Suprapubic skin (tissue), 3 donors: ENCODE measurements at regions not wholly inside any gene's neighbourhood (a gene's known extent, or its start where the extent isn't known, plus 50 kb on each side); places are given as distances from the start of the nearest gene placed in this dataset.

ENCODE experiments used
- POLR2A ChIP-seq, 2 donors: fragments of 450-650 bp; IDR thresholded peaks; one replicate each; pipeline ENCODE4 v1.6.1; 2017; ENCODE audit warnings: antibody characterized with exemption in 2 of 2, mild to moderate bottlenecking in 2 of 2, moderate library complexity in 2 of 2
- TF ChIP-seq, protein P1 (sequence below), 2 donors: fragments of 200-600 bp in 1 of 2; fragments of 450-650 bp in 1 of 2; sonication (generic) in 1 of 2; IDR thresholded peaks; one replicate each; pipeline ENCODE4 v1.5.1; 2016 to 2019; ENCODE audit warnings: antibody characterized with exemption in 2 of 2, mild to moderate bottlenecking in 1 of 2, moderate library complexity in 1 of 2

DNA sequence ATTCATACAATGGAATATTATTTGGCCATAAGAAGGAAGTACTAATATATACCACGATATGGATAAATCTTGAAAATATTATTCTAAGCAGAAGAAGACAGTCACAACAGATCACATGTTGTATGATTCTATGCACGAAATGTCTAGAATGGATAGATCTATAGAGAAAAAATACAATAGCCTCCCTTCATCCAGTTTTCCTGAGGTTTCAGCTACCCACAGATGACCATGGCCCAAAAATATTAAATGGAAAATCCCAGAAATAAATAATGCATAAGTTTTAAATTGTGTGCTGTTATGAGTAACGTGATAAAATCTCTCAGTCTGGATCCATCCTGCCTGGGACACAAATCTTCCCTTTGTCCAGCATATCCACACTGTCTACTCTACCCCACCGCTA is 162.2 kb upstream of the ST8SIA2 start:
- TF ChIP-seq, protein P1, sequence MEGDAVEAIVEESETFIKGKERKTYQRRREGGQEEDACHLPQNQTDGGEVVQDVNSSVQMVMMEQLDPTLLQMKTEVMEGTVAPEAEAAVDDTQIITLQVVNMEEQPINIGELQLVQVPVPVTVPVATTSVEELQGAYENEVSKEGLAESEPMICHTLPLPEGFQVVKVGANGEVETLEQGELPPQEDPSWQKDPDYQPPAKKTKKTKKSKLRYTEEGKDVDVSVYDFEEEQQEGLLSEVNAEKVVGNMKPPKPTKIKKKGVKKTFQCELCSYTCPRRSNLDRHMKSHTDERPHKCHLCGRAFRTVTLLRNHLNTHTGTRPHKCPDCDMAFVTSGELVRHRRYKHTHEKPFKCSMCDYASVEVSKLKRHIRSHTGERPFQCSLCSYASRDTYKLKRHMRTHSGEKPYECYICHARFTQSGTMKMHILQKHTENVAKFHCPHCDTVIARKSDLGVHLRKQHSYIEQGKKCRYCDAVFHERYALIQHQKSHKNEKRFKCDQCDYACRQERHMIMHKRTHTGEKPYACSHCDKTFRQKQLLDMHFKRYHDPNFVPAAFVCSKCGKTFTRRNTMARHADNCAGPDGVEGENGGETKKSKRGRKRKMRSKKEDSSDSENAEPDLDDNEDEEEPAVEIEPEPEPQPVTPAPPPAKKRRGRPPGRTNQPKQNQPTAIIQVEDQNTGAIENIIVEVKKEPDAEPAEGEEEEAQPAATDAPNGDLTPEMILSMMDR (IDR thresholded peaks at IDR 0.05) = no peak
- no peak for TF ChIP-seq POLR2A (IDR thresholded peaks at IDR 0.05)
